Glomerular endothelial cell (primary cell): ENCODE measurements at regions not wholly inside any gene's neighbourhood (a gene's known extent, or its start where the extent isn't known, plus 50 kb on each side); places are given as distances from the start of the nearest gene placed in this dataset.

Experiments used
- DNase-seq: peaks from one replicate; pipeline ENCODE4 v3.0.0-alpha.2; 2011; ENCODE audit warnings: low read depth, low spot score; ENCODE audit errors: extremely low read depth

GRCh38 chr18:11324956-11325882, 175.8 kb upstream of the PIEZO2 start:
- DNase-seq = no peak

- DNase-seq = no peak
These were observed 175.1 kb upstream of the PIEZO2 start for GRCh38 chr18:11324510-11324909.

- DNase-seq = no peak
These were observed 174.0 kb upstream of the PIEZO2 start for GRCh38 chr18:11323359-11323819.

DNA sequence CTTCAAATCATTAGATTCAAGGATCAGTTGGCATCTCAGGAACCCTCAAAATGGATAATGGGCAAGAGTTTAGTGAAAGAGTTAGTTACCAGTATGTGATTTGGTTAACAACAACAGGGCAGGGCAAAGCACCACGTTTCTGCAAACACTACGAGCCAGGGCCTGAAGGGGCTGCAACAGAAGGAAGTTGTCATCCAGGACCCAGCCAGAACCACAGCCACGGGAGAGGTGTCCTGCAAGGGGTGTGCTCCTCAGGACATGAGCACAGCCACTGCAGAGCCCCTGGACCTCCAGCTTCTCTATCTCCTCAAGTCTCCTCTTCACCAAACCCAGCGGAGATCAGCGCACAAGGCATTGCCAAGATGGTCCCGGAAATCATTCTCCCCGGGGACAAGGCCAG, 173.3 kb upstream of the PIEZO2 start:
- no peak for DNase-seq

DNA sequence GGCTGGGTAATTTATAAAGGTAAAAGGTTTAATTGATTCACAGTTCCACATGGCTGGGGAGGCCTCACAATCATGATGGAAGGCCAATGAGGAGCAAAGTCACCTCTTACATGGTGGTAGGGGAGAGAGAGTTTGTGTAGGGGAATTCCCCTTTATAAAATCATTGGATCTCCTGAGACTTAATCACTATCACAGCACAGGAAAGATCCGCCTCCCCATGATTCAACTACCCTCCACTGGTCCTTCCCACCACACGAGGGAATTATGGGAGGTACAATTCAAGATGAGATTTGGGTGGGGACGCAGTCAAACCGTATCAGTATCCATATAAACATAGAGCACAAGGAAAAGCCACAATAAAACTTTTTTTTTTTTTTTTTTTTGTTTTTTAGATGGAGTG, 172.6 kb upstream of the PIEZO2 start:
- DNase-seq = no peak

DNA sequence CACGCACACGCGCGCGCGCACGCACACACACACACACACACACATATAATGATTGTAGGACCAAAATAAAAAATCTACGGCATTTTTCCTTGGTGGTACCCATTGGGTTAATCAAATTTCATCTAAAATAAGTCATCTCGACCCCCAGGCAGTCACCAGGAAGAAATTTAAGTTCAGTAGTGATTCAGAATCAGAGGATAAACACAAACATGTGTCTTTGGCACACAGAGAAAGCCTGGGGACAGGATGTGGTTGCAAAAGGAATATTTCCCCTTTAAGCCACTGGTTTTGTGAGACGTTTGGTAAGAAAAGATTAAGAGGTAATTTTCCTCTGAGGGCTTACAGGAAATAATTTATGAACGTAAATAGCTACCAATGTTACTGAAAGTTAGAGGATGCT, 171.6 kb upstream of the PIEZO2 start:
- DNase-seq = no peak

- DNase-seq = no peak
These were observed 167.2 kb upstream of the PIEZO2 start for GRCh38 chr18:11316546-11316945.

- DNase-seq = no peak
These were observed 161.2 kb upstream of the PIEZO2 start for GRCh38 chr18:11310476-11311086.

GRCh38 chr18:11309172-11309571, 159.8 kb upstream of the PIEZO2 start:
- DNase-seq = no peak

DNA sequence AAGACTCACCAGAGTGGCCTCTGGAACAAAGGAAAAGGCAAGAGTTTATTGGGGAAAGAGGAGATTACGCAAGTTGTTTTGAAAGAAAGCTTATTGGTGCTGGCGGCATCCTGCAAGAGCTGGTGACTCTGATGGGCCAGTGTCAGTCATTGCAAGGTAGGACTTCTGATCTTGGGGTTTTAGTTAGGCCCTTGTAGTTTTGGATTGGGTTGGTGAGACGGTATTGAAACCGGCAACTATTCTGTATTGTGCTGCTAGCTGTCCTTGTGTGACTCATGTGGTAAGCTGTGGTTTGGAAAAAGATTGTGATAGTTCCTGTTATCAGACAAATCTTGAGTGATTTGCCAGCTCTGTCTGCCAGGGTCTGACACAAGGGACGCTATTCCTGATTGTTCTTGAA, 159.1 kb upstream of the PIEZO2 start:
- no peak for DNase-seq

DNA sequence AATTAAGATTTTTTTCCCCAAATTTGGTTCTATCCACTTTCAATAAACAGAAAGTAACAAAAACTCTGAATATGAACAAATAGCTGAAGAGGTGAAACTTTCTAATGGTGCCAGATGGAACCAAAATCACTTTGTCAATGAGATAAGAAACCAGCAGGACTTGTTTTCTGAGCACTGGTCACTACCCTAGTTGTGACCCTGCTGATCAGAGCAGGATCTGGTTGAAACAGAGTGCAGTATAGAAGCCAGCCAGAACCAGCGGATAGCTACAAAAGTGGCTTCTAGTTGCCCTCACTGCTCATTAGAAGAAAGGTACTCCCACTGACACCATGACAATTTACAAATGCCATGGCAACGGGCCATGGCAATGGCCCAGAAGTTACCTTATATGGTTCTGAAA, 158.3 kb upstream of the PIEZO2 start:
- DNase-seq = no peak

DNA sequence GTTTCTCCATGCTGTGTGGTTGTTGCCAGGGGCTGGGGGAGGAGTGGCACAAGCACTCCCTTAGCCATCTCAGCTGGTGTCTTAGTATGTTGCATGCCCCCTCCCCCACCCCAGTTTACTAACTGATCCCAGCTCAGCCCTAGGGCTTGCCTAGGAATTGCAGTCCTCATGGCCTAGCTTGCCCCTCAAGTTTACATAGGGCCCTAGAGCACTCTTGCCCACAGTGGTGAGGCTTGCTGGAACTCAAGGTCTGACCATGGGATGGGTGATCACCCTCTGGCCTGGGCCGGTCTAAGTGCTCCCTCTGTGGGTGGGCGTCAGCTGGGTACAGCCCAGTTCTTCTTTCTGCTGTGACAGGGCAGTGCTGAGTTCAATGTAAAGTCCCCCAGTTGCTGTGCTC, 156.1 kb upstream of the PIEZO2 start:
- DNase-seq = no peak

DNA sequence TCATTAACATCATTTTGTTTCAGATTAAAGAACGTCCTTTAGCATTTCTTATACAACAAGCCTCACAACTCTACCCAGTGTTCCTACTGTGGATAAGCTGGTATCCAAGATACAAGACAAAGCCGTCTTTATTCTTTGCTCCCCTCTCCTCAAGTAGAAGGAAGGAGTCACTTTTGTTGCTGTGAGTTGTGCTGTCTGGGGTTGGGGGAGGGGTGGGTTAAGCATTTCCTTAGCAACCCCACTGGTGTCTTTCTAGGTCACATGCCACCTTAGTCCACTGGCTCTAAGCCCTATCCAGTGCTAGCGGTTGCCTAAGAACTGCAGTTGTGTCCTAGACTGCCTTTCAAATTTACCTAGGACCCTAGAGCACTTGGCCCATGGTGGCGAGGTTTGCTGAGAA, 155.6 kb upstream of the PIEZO2 start:
- no peak for DNase-seq

DNA sequence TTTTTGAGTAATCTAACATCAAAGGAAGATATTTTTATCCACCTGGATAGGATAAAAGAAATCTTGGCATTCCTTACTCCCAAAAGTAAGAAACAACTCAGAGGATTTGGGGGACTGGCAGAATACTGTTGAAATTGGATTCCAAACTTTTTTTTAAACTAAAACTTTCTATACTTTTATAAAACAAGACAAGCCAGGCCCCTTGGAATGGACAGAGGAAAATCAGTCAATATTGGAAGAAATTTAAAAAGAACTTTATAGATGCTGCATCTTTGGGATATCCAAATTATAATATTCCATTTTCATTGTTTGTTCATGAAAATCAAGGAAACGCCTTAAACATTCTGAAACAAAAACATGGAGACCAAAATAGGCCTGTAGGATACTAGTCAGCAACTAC, 147.6 kb upstream of the PIEZO2 start:
- no peak for DNase-seq

DNA sequence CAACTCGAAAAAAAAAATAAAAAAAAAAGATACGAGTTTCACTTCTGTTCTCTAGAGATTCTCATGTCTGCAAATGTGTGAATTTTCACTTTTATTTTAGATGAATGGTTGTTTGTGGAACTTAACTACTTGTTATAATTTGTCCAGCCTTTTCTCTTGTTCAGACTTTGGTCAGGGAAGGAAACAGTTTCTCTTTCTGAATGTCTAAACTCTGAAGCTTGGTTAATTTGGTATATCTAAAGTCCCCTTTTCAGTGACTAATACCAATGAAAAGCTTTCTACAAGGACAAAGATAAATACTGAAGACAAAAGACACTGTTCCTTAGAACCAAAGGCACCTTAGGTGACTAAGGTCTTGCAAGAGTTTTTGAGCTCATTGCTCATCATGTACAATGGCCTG, 144.4 kb upstream of the PIEZO2 start:
- DNase-seq = no peak

DNA sequence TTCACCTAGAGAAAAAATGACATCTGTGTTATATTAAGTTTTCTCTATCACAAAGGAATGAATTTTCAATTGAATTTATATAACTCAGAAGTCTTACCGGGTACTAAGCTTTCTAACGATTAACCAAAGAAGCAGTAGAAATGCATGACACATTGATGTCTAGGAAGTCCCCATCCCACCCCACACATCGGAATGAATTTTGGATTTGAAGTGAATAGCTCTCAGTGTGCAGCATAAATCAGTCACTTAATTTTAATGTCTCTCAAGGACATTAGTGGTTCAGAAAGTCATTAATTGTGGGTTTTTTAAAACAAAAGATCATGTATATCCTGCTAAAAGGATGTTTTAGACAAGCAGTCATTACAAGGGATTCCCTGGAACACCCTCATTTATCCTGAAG, 141.4 kb upstream of the PIEZO2 start:
- DNase-seq = no peak

DNA sequence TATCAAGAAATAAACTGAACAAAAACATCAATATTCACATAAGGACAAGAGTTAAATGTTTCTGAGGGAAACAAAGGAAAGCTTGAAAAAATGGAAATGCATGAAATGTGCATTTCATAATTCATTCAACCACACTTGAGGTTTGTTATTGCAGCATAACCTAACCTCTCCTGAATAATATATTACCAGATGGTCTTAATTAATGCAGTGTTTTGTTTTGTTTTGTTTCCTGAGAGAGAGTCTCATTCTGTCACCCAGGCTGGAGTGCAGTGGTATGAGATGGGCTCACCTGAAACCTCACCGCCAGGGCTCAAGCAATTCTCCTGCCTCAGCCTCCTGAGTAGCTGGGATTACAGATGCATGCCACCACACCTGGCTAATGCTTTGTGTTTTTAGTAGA, 139.9 kb upstream of the PIEZO2 start:
- DNase-seq = no peak

DNA sequence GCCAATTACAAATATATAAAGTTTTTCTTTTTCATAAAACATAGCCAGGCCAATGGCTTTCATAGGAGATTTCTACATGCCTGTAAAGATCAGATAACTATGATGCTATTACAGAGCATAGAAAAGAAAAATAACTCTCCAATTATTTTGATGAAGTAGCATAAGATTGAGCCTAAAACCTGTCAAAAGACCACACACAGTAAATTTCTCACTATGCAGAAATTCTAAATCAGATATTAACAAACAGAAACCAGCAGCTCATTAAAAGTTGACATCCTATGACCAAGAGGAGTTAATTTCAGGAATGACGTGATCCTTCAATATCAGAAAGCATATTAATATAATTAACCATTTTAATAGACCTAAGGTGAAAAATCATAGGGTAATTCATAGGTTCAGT, 139.0 kb upstream of the PIEZO2 start:
- no peak for DNase-seq

GRCh38 chr18:11286431-11286830, 137.1 kb upstream of the PIEZO2 start:
- DNase-seq = no peak

GRCh38 chr18:11284811-11285210, 135.4 kb upstream of the PIEZO2 start:
- DNase-seq = no peak

- DNase-seq = no peak
These were observed 135.0 kb upstream of the PIEZO2 start for GRCh38 chr18:11284349-11284748.

GRCh38 chr18:11283479-11284161, 134.3 kb upstream of the PIEZO2 start:
- DNase-seq = no peak
